ENCODE measurements at regions not wholly inside any gene's neighbourhood (a gene's known extent, or its start where the extent isn't known, plus 50 kb on each side); places are given as distances from the start of the nearest gene placed in this dataset.

DNA sequence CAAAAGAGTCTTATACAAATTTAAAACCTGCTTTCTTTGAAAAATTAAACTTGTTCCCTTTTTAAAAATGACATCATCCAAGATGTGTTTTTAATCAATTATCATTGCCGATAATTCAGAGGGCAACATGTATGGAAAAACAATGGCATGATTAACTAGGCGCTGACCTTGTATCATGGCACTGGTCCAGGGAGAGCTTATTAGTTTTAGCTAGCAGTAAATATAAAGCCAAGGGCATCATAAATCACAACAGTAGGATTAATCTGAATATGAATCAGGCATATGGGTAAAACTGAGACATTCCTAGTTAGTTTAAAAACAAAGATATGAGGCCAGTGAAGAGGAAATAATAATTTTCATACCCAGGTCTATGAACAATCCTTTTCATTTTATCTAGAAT lies 374.0 kb downstream of the HDGFL1 start:
- H3K4me3 ChIP-seq (replicated peaks; ENCODE audit: low read depth, low read length), result no peak overlapping the region
- no peak for DNase-seq (ENCODE audit: low read depth)
- TF ChIP-seq, protein P1, sequence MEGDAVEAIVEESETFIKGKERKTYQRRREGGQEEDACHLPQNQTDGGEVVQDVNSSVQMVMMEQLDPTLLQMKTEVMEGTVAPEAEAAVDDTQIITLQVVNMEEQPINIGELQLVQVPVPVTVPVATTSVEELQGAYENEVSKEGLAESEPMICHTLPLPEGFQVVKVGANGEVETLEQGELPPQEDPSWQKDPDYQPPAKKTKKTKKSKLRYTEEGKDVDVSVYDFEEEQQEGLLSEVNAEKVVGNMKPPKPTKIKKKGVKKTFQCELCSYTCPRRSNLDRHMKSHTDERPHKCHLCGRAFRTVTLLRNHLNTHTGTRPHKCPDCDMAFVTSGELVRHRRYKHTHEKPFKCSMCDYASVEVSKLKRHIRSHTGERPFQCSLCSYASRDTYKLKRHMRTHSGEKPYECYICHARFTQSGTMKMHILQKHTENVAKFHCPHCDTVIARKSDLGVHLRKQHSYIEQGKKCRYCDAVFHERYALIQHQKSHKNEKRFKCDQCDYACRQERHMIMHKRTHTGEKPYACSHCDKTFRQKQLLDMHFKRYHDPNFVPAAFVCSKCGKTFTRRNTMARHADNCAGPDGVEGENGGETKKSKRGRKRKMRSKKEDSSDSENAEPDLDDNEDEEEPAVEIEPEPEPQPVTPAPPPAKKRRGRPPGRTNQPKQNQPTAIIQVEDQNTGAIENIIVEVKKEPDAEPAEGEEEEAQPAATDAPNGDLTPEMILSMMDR (IDR thresholded peaks at IDR 0.05; ENCODE audit: low read length, missing control alignments), result no peak

DNA sequence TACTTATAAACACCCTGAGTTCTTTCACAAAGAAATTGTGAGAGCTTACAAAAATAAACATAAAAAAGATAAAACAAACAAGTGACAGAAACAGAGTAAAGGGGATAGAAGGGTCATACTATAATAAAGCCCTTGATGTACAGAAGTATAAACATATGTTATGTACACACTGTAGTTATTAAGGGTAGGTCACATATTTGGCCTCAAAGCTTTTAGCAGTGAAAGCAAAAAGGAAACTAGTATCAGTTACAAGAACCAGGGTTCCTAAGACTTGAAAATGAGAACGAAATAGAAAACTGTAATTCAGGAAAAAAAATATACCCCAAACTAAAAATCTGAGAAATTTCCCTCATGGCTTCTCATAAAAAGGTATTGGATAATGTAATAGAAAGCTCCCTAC lies 380.6 kb downstream of the HDGFL1 start:
- no peak for DNase-seq (ENCODE audit: low read depth)
- no peak overlapping the region for H3K4me3 ChIP-seq (replicated peaks; ENCODE audit: low read depth, low read length)
- TF ChIP-seq, protein P1 (IDR thresholded peaks at IDR 0.05; ENCODE audit: low read length, missing control alignments), result no peak

DNA sequence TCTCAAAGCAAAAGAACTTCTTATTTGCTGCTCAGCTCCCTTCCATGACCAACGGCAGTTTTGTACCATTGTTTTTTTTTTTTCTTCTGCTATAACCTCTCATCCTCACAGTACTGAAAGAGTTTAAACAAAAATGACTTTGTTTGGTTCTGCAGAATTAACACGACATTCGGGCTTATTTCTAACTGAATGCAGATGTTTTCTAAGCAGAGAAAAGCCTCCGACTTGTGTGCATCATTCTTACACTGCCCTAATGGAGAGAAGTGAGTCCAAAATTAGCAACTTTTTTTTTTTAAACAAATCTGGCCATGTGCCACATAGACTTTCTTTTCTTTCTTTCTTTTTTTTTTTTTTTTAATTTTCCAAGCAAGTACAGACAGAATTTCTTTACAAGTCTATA lies 382.7 kb downstream of the HDGFL1 start:
- H3K4me3 ChIP-seq (replicated peaks; ENCODE audit: low read depth, low read length), result no peak overlapping the region
- TF ChIP-seq, protein P1 (IDR thresholded peaks at IDR 0.05; ENCODE audit: low read length, missing control alignments), result no peak
- no peak for DNase-seq (ENCODE audit: low read depth)

- TF ChIP-seq, protein P1 (IDR thresholded peaks at IDR 0.05; ENCODE audit: low read length, missing control alignments), result no peak
- peak; percentile 14 for DNase-seq (ENCODE audit: low read depth)
- peak overlapping the region; percentile 8 for H3K4me3 ChIP-seq (replicated peaks; ENCODE audit: low read depth, low read length)
Observed at GRCh38 chr6:22954749-22955385, 385.5 kb downstream of the HDGFL1 start.

- no peak for DNase-seq (ENCODE audit: low read depth)
- TF ChIP-seq, protein P1 (IDR thresholded peaks at IDR 0.05; ENCODE audit: low read length, missing control alignments), result no peak
- no peak overlapping the region for H3K4me3 ChIP-seq (replicated peaks; ENCODE audit: low read depth, low read length)
Observed at GRCh38 chr6:22956029-22956681, 386.8 kb downstream of the HDGFL1 start.

GRCh38 chr6:22958677-22959076 lies 389.3 kb downstream of the HDGFL1 start:
- H3K4me3 ChIP-seq (replicated peaks; ENCODE audit: low read depth, low read length), result no peak overlapping the region
- TF ChIP-seq, protein P1 (IDR thresholded peaks at IDR 0.05; ENCODE audit: low read length, missing control alignments), result no peak
- no peak for DNase-seq (ENCODE audit: low read depth)

DNA sequence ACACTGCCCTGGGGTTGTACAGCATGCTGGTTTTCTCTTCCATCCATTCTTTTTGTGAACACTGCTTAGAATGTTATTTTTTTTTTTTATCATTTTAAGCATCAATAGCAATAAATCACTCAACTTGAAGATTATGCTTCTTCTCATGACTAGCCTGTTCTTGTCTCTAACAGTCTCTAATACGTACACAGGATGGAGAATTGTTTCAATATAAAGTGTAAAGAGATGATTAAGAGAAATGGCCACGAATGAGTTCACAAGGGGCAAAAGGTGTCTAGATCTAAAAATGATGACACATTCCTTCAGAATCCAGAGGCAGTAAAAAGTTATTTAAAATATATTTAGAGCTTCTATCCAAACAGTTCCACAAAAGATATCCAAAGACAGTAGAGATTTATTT lies 390.2 kb downstream of the HDGFL1 start:
- DNase-seq (ENCODE audit: low read depth), result no peak
- no peak overlapping the region for H3K4me3 ChIP-seq (replicated peaks; ENCODE audit: low read depth, low read length)
- TF ChIP-seq, protein P1 (IDR thresholded peaks at IDR 0.05; ENCODE audit: low read length, missing control alignments), result no peak

Data from fibroblast of pulmonary artery (primary cell).